ENCODE measurements at regions not wholly inside any gene's neighbourhood (a gene's known extent, or its start where the extent isn't known, plus 50 kb on each side); places are given as distances from the start of the nearest gene placed in this dataset.

- CTCF ChIA-PET = no interaction called here
- DNase-seq = no peak
- Mint-ChIP-seq H3K4me3 (no peak overlapping the region), H3K4me1 (ENCODE audit: low read depth) (no peaks in the 10 kb centered on the region), H3K36me3 (no peaks in the 10 kb centered on the region), H3K27ac (no peak overlapping the region), H3K9me3 (peaks cover 6% of the 10 kb centered on the region), H3K27me3 (no peaks in the 10 kb centered on the region)
- intact Hi-C loops (cut with micrococcal nuclease) = no loop called here
- POLR2A ChIA-PET = interaction anchor here (0.7 kb wide), 1 partner anchor 10 kb away, joined by 3 read pairs; no protein-coding TSS in a partner anchor
Measured at GRCh38 chr10:89829262-89829886, 128.0 kb downstream of the KIF20B start.

GRCh38 chr10:89829887-89830269 is 128.5 kb downstream of the KIF20B start:
- CTCF ChIA-PET = no interaction called here
- POLR2A ChIA-PET = interaction anchor here (0.7 kb wide), 1 partner anchor 10 kb away, joined by 3 read pairs; no protein-coding TSS in a partner anchor
- Mint-ChIP-seq H3K27ac (no peak overlapping the region), H3K4me3 (no peak overlapping the region), H3K27me3 (no peaks in the 10 kb centered on the region), H3K36me3 (no peaks in the 10 kb centered on the region), H3K4me1 (ENCODE audit: low read depth) (no peaks in the 10 kb centered on the region), H3K9me3 (peaks cover 6% of the 10 kb centered on the region)
- no peak for DNase-seq
- intact Hi-C loops (cut with micrococcal nuclease) = no loop called here

- CTCF ChIA-PET = no interaction called here
Measured at GRCh38 chr10:89830624-89831023, 129.2 kb downstream of the KIF20B start.

GRCh38 chr10:89836840-89837164 is 135.4 kb downstream of the KIF20B start:
- ChIA-PET POLR2A (interaction anchor here (1.3 kb wide), 1 partner anchor 25 kb away, joined by 4 read pairs; no protein-coding TSS in a partner anchor), CTCF (no interaction called here)
- Mint-ChIP-seq H3K4me3 (peak overlapping the region; percentile 66), H3K27me3 (peaks cover 2% of the 10 kb centered on the region), H3K27ac (no peak overlapping the region), H3K4me1 (ENCODE audit: low read depth) (peaks cover 14% of the 10 kb centered on the region), H3K9me3 (peaks cover 6% of the 10 kb centered on the region), H3K36me3 (no peaks in the 10 kb centered on the region)
- intact Hi-C loops (cut with micrococcal nuclease) = loop anchor here (2.0 kb wide), 1 partner anchor 32 kb away; no protein-coding TSS in a partner anchor
- DNase-seq = no peak

More at GRCh38 chr10:89830624-89831023, 129.2 kb downstream of the KIF20B start:
- Mint-ChIP-seq H3K4me1 (ENCODE audit: low read depth) (no peaks in the 10 kb centered on the region), H3K27ac (no peak overlapping the region), H3K27me3 (no peaks in the 10 kb centered on the region), H3K4me3 (no peak overlapping the region), H3K9me3 (peaks cover 6% of the 10 kb centered on the region), H3K36me3 (no peaks in the 10 kb centered on the region)
- intact Hi-C loops (cut with micrococcal nuclease) = no loop called here
- no peak for DNase-seq
- POLR2A ChIA-PET = no interaction called here

- peak overlapping the region; percentile 66 for H3K4me3 Mint-ChIP-seq
- H3K27ac Mint-ChIP-seq = no peak overlapping the region
- ChIA-PET POLR2A (interaction anchor here (1.3 kb wide), 1 partner anchor 25 kb away, joined by 4 read pairs; no protein-coding TSS in a partner anchor), CTCF (no interaction called here)
- peaks cover 14% of the 10 kb centered on the region for H3K4me1 Mint-ChIP-seq (ENCODE audit: low read depth)
- intact Hi-C loops (cut with micrococcal nuclease) = loop anchor here (2.0 kb wide), 1 partner anchor 33 kb away; no protein-coding TSS in a partner anchor
- H3K9me3 Mint-ChIP-seq = peaks cover 6% of the 10 kb centered on the region
- peak; percentile 50 for DNase-seq
- H3K27me3 Mint-ChIP-seq = peaks cover 2% of the 10 kb centered on the region
- H3K36me3 Mint-ChIP-seq = no peaks in the 10 kb centered on the region
Measured at GRCh38 chr10:89837165-89838043, 136.0 kb downstream of the KIF20B start.

GRCh38 chr10:89838044-89838615 is 136.7 kb downstream of the KIF20B start:
- Mint-ChIP-seq H3K36me3 (no peaks in the 10 kb centered on the region), H3K27ac (no peak overlapping the region), H3K4me1 (ENCODE audit: low read depth) (peaks cover 14% of the 10 kb centered on the region), H3K27me3 (peaks cover 4% of the 10 kb centered on the region), H3K4me3 (peak overlapping the region; percentile 66), H3K9me3 (peaks cover 6% of the 10 kb centered on the region)
- POLR2A ChIA-PET = interaction anchor here (1.3 kb wide), 1 partner anchor 24 kb away, joined by 4 read pairs; no protein-coding TSS in a partner anchor
- no peak for DNase-seq
- intact Hi-C loops (cut with micrococcal nuclease) = no loop called here
- CTCF ChIA-PET = no interaction called here

GRCh38 chr10:89845541-89846280 is 144.3 kb downstream of the KIF20B start:
- ChIA-PET POLR2A (no interaction called here), CTCF (no interaction called here)
- intact Hi-C loops (cut with micrococcal nuclease) = no loop called here

GRCh38 chr10:89846281-89846630 is 144.9 kb downstream of the KIF20B start:
- H3K36me3 Mint-ChIP-seq = no peaks in the 10 kb centered on the region
- no peak overlapping the region for H3K27ac Mint-ChIP-seq
- peaks cover 12% of the 10 kb centered on the region for H3K27me3 Mint-ChIP-seq
- H3K4me1 Mint-ChIP-seq (ENCODE audit: low read depth) = no peaks in the 10 kb centered on the region
- ChIA-PET CTCF (no interaction called here), POLR2A (no interaction called here)
- H3K4me3 Mint-ChIP-seq = no peak overlapping the region
- intact Hi-C loops (cut with micrococcal nuclease) = no loop called here
- H3K9me3 Mint-ChIP-seq = no peaks in the 10 kb centered on the region
- DNase-seq = no peak

More at GRCh38 chr10:89845541-89846280, 144.3 kb downstream of the KIF20B start:
- no peak overlapping the region for H3K27ac Mint-ChIP-seq
- no peak for DNase-seq
- H3K4me3 Mint-ChIP-seq = no peak overlapping the region
- H3K36me3 Mint-ChIP-seq = no peaks in the 10 kb centered on the region
- no peaks in the 10 kb centered on the region for H3K4me1 Mint-ChIP-seq (ENCODE audit: low read depth)
- no peaks in the 10 kb centered on the region for H3K9me3 Mint-ChIP-seq
- peaks cover 12% of the 10 kb centered on the region for H3K27me3 Mint-ChIP-seq

GRCh38 chr10:89846786-89847185 is 145.4 kb downstream of the KIF20B start:
- CTCF ChIA-PET = no interaction called here
- intact Hi-C loops (cut with micrococcal nuclease) = no loop called here
- H3K9me3 Mint-ChIP-seq = no peaks in the 10 kb centered on the region
- POLR2A ChIA-PET = no interaction called here
- no peaks in the 10 kb centered on the region for H3K4me1 Mint-ChIP-seq (ENCODE audit: low read depth)
- DNase-seq = no peak
- H3K27me3 Mint-ChIP-seq = peaks cover 12% of the 10 kb centered on the region
- H3K27ac Mint-ChIP-seq = no peak overlapping the region
- no peak overlapping the region for H3K4me3 Mint-ChIP-seq
- H3K36me3 Mint-ChIP-seq = no peaks in the 10 kb centered on the region

GRCh38 chr10:89852872-89853271 is 151.5 kb downstream of the KIF20B start:
- Mint-ChIP-seq H3K27ac (no peak overlapping the region), H3K36me3 (no peaks in the 10 kb centered on the region), H3K9me3 (no peaks in the 10 kb centered on the region), H3K4me3 (no peak overlapping the region), H3K4me1 (ENCODE audit: low read depth) (no peaks in the 10 kb centered on the region), H3K27me3 (peaks cover 8% of the 10 kb centered on the region)
- ChIA-PET CTCF (no interaction called here), POLR2A (no interaction called here)
- no peak for DNase-seq
- intact Hi-C loops (cut with micrococcal nuclease) = no loop called here

- H3K27ac Mint-ChIP-seq = no peak overlapping the region
- peaks cover 8% of the 10 kb centered on the region for H3K27me3 Mint-ChIP-seq
- CTCF ChIA-PET = no interaction called here
- no peak for DNase-seq
- no peaks in the 10 kb centered on the region for H3K36me3 Mint-ChIP-seq
- intact Hi-C loops (cut with micrococcal nuclease) = no loop called here
- no peak overlapping the region for H3K4me3 Mint-ChIP-seq
- no peaks in the 10 kb centered on the region for H3K4me1 Mint-ChIP-seq (ENCODE audit: low read depth)
- H3K9me3 Mint-ChIP-seq = no peaks in the 10 kb centered on the region
- POLR2A ChIA-PET = no interaction called here
Measured at GRCh38 chr10:89853781-89854191, 152.4 kb downstream of the KIF20B start.

GRCh38 chr10:89857431-89858042 is 156.1 kb downstream of the KIF20B start:
- intact Hi-C loops (cut with micrococcal nuclease) = no loop called here
- no peak for DNase-seq
- H3K4me1 Mint-ChIP-seq (ENCODE audit: low read depth) = peaks cover 23% of the 10 kb centered on the region
- ChIA-PET CTCF (no interaction called here), POLR2A (no interaction called here)
- no peaks in the 10 kb centered on the region for H3K27me3 Mint-ChIP-seq
- no peaks in the 10 kb centered on the region for H3K36me3 Mint-ChIP-seq
- H3K4me3 Mint-ChIP-seq = no peak overlapping the region
- no peak overlapping the region for H3K27ac Mint-ChIP-seq
- no peaks in the 10 kb centered on the region for H3K9me3 Mint-ChIP-seq
